ENCODE measurements at regions not wholly inside any gene's neighbourhood (a gene's known extent, or its start where the extent isn't known, plus 50 kb on each side); places are given as distances from the start of the nearest gene placed in this dataset.
"Not testable (repeated sequence)": the region's sequence is repeated elsewhere in the genome, so short reads cannot be mapped to it uniquely, and the experiment has no call there.

DNA sequence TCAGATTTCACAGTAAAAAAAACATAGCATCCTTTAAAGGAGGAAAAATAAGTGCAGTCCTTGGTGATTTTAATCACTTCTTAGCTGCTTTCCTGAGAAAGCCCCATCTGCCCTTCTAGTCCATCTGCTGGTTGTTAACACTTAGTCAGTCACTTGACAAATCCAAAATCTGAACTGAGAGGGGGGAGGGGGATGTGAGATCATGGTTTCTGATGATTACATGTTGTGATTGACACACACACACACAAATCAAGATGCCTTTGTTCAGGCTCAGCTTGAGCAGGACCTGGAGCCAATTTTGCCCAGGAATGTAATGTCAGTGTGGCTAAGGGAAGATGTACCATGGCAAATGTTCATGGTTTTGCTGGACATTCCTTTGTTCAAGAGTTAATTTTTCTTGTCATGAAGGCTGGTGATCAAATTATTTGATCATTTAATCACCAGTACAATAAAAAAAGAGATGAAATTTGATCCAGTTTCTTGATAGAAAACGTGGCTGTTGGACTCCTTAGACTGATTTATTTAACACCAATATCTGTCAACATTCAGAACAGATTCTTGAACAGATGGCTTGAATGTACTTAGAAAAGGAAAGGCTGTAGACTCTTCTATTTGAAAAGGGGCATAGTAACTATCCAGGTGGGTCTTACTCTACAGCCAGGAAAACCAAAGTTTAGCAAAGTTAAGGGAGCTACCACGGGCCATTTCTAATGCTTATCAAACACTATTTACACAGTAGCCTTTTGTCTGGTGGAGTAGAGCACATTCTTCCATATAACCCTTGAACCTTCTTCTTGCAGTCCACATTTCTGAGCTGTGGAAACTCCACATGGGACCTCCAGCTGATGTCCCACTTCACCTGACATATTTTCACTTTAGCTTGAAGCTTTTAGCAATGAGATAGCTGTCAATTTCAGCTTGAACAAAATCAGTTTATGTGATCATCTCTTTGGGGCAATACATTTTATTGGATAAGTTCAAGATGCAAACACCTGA, 408.7 kb downstream of the PIK3C3 start:
- TF ChIP-seq, protein P1, sequence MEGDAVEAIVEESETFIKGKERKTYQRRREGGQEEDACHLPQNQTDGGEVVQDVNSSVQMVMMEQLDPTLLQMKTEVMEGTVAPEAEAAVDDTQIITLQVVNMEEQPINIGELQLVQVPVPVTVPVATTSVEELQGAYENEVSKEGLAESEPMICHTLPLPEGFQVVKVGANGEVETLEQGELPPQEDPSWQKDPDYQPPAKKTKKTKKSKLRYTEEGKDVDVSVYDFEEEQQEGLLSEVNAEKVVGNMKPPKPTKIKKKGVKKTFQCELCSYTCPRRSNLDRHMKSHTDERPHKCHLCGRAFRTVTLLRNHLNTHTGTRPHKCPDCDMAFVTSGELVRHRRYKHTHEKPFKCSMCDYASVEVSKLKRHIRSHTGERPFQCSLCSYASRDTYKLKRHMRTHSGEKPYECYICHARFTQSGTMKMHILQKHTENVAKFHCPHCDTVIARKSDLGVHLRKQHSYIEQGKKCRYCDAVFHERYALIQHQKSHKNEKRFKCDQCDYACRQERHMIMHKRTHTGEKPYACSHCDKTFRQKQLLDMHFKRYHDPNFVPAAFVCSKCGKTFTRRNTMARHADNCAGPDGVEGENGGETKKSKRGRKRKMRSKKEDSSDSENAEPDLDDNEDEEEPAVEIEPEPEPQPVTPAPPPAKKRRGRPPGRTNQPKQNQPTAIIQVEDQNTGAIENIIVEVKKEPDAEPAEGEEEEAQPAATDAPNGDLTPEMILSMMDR (IDR thresholded peaks at IDR 0.05; ENCODE audit: insufficient read depth, low read length, severe bottlenecking), result no peak
- H3K36me3 ChIP-seq (ENCODE audit: control insufficient read depth, insufficient read depth, low read length), result no peaks in the 10 kb centered on the region
- H3K4me3 ChIP-seq (ENCODE audit: low read depth, low read length), result no peak overlapping the region
- no peak for FAIRE-seq
- no peak for DNase-seq (ENCODE audit: low read depth)
- no peaks in the 10 kb centered on the region for H3K27me3 ChIP-seq (ENCODE audit: control insufficient read depth, insufficient read depth, low read length)

DNA sequence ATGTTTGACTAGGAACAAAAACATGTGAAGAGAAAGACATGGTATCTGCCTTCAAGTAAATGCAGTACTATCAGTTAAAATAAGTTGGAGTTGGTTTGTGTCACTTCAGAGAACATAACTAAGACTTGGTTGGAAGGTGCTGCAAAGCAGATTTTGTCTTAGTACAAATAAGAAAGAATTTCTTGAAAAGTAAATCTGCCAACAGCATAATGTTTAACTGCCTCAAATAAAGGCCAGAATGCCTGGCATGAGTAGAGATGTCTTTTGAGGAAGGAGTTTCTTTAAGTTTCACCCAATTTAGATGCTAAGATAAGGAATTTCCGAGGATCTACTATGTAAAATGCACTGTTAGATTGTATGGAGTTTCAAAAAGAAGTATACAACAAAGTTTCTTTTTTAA, 409.7 kb downstream of the PIK3C3 start:
- no peak for FAIRE-seq
- TF ChIP-seq, protein P1 (IDR thresholded peaks at IDR 0.05; ENCODE audit: insufficient read depth, low read length, severe bottlenecking), result no peak
- Histone ChIP-seq H3K27me3 (ENCODE audit: control insufficient read depth, insufficient read depth, low read length) (no peaks in the 10 kb centered on the region), H3K36me3 (ENCODE audit: control insufficient read depth, insufficient read depth, low read length) (no peaks in the 10 kb centered on the region), H3K4me3 (ENCODE audit: low read depth, low read length) (no peak overlapping the region)
- no peak for DNase-seq (ENCODE audit: low read depth)

DNA sequence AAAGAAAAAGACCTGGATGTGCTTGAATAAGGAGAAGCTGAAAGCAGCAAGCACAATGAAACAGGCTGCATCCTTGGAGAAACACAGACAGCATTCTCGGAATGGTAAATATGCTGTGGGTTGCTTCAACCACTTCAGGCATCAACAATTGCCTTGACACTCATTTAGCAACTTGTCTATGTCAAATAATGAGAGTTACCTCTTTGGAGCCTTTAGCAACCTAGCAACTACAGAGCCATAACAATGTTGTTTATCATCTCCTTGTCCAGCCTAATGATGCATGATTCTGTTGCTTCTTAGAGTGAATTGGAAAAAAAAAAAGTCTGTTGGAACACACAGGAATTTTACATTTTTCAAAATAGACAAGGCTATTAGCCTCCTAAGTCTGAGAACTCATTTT, 410.6 kb downstream of the PIK3C3 start:
- FAIRE-seq, result no peak
- no peaks in the 10 kb centered on the region for H3K36me3 ChIP-seq (ENCODE audit: control insufficient read depth, insufficient read depth, low read length)
- no peak overlapping the region for H3K4me3 ChIP-seq (ENCODE audit: low read depth, low read length)
- no peaks in the 10 kb centered on the region for H3K27me3 ChIP-seq (ENCODE audit: control insufficient read depth, insufficient read depth, low read length)
- TF ChIP-seq, protein P1 (IDR thresholded peaks at IDR 0.05; ENCODE audit: insufficient read depth, low read length, severe bottlenecking), result no peak
- no peak for DNase-seq (ENCODE audit: low read depth)

DNA sequence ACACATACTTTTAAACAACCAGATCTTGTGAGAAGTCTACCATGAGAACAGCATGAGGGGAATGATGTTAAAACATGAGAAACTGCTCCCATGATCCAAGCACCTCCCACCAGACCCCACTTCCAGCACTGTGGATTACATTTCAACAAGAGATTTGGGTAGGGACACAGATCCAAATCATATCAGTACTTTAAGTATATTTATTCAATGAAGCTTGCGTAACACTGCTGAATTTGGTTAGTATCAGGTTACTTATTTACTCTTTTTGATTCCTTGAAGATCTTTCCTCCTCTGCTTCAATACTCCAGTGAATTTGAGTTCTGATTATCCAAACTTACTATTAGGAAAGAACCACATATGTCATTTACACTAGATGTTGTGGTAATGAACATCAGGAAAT, 418.6 kb downstream of the PIK3C3 start:
- H3K36me3 ChIP-seq (ENCODE audit: control insufficient read depth, insufficient read depth, low read length), result no peaks in the 10 kb centered on the region
- FAIRE-seq (no peak), DNase-seq (ENCODE audit: low read depth) (no peak)
- TF ChIP-seq, protein P1 (IDR thresholded peaks at IDR 0.05; ENCODE audit: insufficient read depth, low read length, severe bottlenecking), result no peak
- no peak overlapping the region for H3K4me3 ChIP-seq (ENCODE audit: low read depth, low read length)
- H3K27me3 ChIP-seq (ENCODE audit: control insufficient read depth, insufficient read depth, low read length), result no peaks in the 10 kb centered on the region

DNA sequence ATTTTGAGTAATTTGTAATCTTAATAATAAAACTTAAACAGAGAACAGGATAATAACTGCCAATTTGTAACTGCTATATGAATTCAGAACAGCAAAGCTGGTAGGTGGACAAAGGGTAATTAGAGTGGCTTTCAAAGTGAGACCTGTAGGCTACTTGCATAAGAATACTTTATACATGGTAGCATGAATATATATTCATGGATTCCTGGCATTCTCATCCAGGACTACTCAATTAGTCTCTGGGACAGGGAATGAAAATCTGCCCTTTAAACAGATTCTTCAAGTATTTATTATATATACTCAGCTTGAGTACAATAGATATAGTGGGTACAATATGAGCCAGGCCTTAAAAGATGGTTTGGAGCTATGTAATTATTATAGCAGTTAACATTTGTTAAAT, 419.9 kb downstream of the PIK3C3 start:
- H3K36me3 ChIP-seq (ENCODE audit: control insufficient read depth, insufficient read depth, low read length), result no peaks in the 10 kb centered on the region
- TF ChIP-seq, protein P1 (IDR thresholded peaks at IDR 0.05; ENCODE audit: insufficient read depth, low read length, severe bottlenecking), result no peak
- H3K27me3 ChIP-seq (ENCODE audit: control insufficient read depth, insufficient read depth, low read length), result no peaks in the 10 kb centered on the region
- DNase-seq (ENCODE audit: low read depth) (no peak), FAIRE-seq (no peak)
- H3K4me3 ChIP-seq (ENCODE audit: low read depth, low read length), result no peak overlapping the region

DNA sequence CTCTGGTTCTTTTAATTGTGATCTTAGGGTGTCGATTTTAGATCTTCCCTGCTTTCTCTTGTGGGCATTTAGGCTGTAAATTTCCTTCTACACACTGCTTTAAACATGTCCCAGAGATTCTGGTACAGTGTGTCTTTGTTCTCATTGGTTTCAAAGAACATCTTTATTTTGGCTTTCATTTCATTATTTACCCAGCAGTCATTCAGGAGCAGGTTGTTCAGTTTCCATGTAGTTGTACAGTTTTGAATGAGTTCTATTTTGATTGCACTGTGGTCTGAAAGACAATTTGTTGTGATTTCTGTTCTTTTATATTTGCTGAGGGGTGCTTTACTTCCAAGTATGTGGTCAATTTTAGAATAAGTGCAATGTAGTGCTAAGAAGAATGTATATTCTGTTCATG, 423.8 kb downstream of the PIK3C3 start:
- H3K36me3 ChIP-seq (ENCODE audit: control insufficient read depth, insufficient read depth, low read length); FAIRE-seq; H3K4me3 ChIP-seq (ENCODE audit: low read depth, low read length); H3K27me3 ChIP-seq (ENCODE audit: control insufficient read depth, insufficient read depth, low read length); DNase-seq (ENCODE audit: low read depth): not testable (repeated sequence)

DNA sequence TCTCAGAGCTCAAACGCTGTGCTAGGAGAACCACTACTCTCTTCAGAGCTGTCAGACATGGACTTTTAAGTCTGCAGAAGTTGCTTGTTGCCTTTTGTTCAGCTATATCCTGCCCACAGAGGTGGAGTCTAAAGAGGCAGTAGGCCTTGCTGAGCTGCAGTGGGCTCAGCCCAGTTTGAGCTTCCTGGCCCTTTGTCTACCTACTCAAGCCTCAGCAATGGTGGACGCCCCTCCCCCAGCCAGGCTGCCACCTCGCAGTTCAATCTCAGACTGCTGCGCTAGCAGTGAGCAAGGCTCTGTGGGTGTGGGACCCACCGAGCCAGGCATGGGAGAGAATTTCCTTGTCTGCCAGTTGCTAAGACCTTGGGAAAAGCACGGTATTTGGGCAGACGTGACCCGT, 426.2 kb downstream of the PIK3C3 start:
- H3K4me3 ChIP-seq (ENCODE audit: low read depth, low read length); H3K36me3 ChIP-seq (ENCODE audit: control insufficient read depth, insufficient read depth, low read length); H3K27me3 ChIP-seq (ENCODE audit: control insufficient read depth, insufficient read depth, low read length); FAIRE-seq; DNase-seq (ENCODE audit: low read depth): not testable (repeated sequence)

Data from bronchial epithelial cell (primary cell).